ENCODE measurements at regions not wholly inside any gene's neighbourhood (a gene's known extent, or its start where the extent isn't known, plus 50 kb on each side); places are given as distances from the start of the nearest gene placed in this dataset.
"Not testable (repeated sequence)": the region's sequence is repeated elsewhere in the genome, so short reads cannot be mapped to it uniquely, and the experiment has no call there.

- no peak for DNase-seq
Observed at GRCh38 chr21:38614558-38614957, 116.3 kb upstream of the ERG start.

GRCh38 chr21:38619480-38619879 lies 121.2 kb upstream of the ERG start:
- no peak for DNase-seq

GRCh38 chr21:38619992-38620479 lies 121.8 kb upstream of the ERG start:
- DNase-seq, result no peak

- DNase-seq, result no peak
Observed at GRCh38 chr21:38621132-38621531, 122.9 kb upstream of the ERG start.

GRCh38 chr21:38622081-38622826 lies 124.0 kb upstream of the ERG start:
- no peak for DNase-seq

GRCh38 chr21:38622827-38623209 lies 124.5 kb upstream of the ERG start:
- DNase-seq, result no peak

- no peak for DNase-seq
Observed at GRCh38 chr21:38623552-38623951, 125.3 kb upstream of the ERG start.

GRCh38 chr21:38625000-38625399 lies 126.7 kb upstream of the ERG start:
- DNase-seq, result no peak

GRCh38 chr21:38626306-38626705 lies 128.0 kb upstream of the ERG start:
- DNase-seq, result no peak

- DNase-seq, result no peak
Observed at GRCh38 chr21:38628349-38628748, 130.1 kb upstream of the ERG start.

- no peak for DNase-seq
Observed at GRCh38 chr21:38631206-38631605, 132.9 kb upstream of the ERG start.

- DNase-seq, result no peak
Observed at GRCh38 chr21:38631676-38632075, 133.4 kb upstream of the ERG start.

- DNase-seq, result no peak
Observed at GRCh38 chr21:38637161-38637560, 138.9 kb upstream of the ERG start.

GRCh38 chr21:38639571-38640354 lies 141.5 kb upstream of the ERG start:
- no peak for DNase-seq

- not testable (repeated sequence) for DNase-seq
Observed at GRCh38 chr21:38640355-38640742, 142.1 kb upstream of the ERG start.

- DNase-seq, result no peak
Observed at GRCh38 chr21:38643404-38644023, 145.2 kb upstream of the ERG start.

GRCh38 chr21:38645282-38645681 lies 147.0 kb upstream of the ERG start:
- DNase-seq, result no peak

GRCh38 chr21:38646213-38646837 lies 148.0 kb upstream of the ERG start:
- DNase-seq, result no peak

- no peak for DNase-seq
Observed at GRCh38 chr21:38649120-38649519, 150.8 kb upstream of the ERG start.

GRCh38 chr21:38651570-38651969 lies 153.3 kb upstream of the ERG start:
- no peak for DNase-seq

GRCh38 chr21:38652396-38652795 lies 153.3 kb upstream of the ETS2 start:
- no peak for DNase-seq

GRCh38 chr21:38654580-38654979 lies 151.1 kb upstream of the ETS2 start:
- no peak for DNase-seq

- no peak for DNase-seq
Observed at GRCh38 chr21:38658511-38658910, 147.2 kb upstream of the ETS2 start.

Data from C1 segment of cervical spinal cord (tissue), 14 donors.